Stomach (tissue), 4 donors: ENCODE measurements at regions not wholly inside any gene's neighbourhood (a gene's known extent, or its start where the extent isn't known, plus 50 kb on each side); places are given as distances from the start of the nearest gene placed in this dataset.

Experiments used
- EP300 ChIP-seq: sonication (generic); formaldehyde crosslinking; IDR thresholded peaks from one replicate; pipeline ENCODE4 v1.6.1; 2017; ENCODE audit warnings: antibody characterized with exemption
- POLR2A ChIP-seq, 4 donors: fragments of 450-650 bp; IDR thresholded peaks; one replicate each; pipeline ENCODE4 v1.6.1; 2016; ENCODE audit warnings: antibody characterized with exemption in 4 of 4, control low read depth in 2 of 4, mild to moderate bottlenecking in 1 of 4, moderate library complexity in 1 of 4
- TF ChIP-seq, protein P1 (sequence below), 7 experiments: fragments of 450-650 bp in 4 of 7; fragments of 200-600 bp in 3 of 7; sonication (generic) in 3 of 7; IDR thresholded peaks; one replicate each; pipeline ENCODE4 v1.5.1; 2016 to 2019; ENCODE audit warnings: antibody characterized with exemption in 7 of 7, control low read depth in 2 of 7, mild to moderate bottlenecking in 1 of 7

DNA sequence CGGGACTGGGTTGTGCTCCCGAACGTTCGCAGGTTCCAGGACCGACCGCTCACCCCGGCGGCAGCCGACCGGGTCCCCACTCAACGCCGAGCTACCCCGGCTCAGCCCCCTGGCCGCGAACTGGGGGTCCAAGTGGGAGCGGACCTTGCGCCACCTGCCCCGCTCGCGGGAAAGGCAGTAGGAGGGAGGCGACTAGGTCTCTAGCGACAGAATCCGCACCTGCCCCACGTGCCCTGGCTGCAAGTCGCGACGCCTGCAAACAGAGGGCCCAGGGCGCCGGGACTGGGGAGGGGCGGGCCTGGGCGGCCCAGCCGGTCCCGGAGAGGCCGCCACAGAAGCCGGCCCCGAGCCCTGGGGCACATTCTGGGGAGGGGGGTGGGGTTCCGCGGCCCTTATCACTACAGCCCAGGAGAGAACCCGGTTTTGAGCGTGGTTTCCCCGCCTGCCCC is 239.2 kb upstream of the CPNE8 start:
- TF ChIP-seq POLR2A (IDR thresholded peaks at IDR 0.05) (no peak), EP300 (no peak)
- TF ChIP-seq, protein P1, sequence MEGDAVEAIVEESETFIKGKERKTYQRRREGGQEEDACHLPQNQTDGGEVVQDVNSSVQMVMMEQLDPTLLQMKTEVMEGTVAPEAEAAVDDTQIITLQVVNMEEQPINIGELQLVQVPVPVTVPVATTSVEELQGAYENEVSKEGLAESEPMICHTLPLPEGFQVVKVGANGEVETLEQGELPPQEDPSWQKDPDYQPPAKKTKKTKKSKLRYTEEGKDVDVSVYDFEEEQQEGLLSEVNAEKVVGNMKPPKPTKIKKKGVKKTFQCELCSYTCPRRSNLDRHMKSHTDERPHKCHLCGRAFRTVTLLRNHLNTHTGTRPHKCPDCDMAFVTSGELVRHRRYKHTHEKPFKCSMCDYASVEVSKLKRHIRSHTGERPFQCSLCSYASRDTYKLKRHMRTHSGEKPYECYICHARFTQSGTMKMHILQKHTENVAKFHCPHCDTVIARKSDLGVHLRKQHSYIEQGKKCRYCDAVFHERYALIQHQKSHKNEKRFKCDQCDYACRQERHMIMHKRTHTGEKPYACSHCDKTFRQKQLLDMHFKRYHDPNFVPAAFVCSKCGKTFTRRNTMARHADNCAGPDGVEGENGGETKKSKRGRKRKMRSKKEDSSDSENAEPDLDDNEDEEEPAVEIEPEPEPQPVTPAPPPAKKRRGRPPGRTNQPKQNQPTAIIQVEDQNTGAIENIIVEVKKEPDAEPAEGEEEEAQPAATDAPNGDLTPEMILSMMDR (IDR thresholded peaks at IDR 0.05) = no peak
